SK-N-MC (cell line): ENCODE measurements at regions not wholly inside any gene's neighbourhood (a gene's known extent, or its start where the extent isn't known, plus 50 kb on each side); places are given as distances from the start of the nearest gene placed in this dataset.

Experiments
- EZH2 ChIP-seq: fragments of 200-600 bp; sonication (generic); IDR thresholded peaks from one replicate; pipeline ENCODE4 v1.6.1; 2017; ENCODE audit warnings: antibody characterized with exemption
- FOXP2 ChIP-seq: optimal IDR thresholded peaks from 2 replicates; pipeline ENCODE3; 2011; ENCODE audit warnings: mild to moderate bottlenecking, moderate library complexity; ENCODE audit not compliant: insufficient read depth; ENCODE audit errors: extremely low read length, control extremely low read depth
- POLR2AphosphoS5 ChIP-seq: IDR thresholded peaks from 2 replicates; pipeline ENCODE4 v1.6.1; 2012; ENCODE audit warnings: mild to moderate bottlenecking, low read depth, low read length, borderline replicate concordance

GRCh38 chr2:41895334-41895664 lies 152.5 kb upstream of the PKDCC start:
- no peak for TF ChIP-seq POLR2AphosphoS5
- TF ChIP-seq EZH2, result no peak
- no peak for TF ChIP-seq FOXP2
